Peyer's patch (tissue), 4 donors: ENCODE measurements at regions not wholly inside any gene's neighbourhood (a gene's known extent, or its start where the extent isn't known, plus 50 kb on each side); places are given as distances from the start of the nearest gene placed in this dataset.

Experiments
- DNase-seq, 3 donors: peaks; one replicate each; pipeline ENCODE4 v3.0.0-alpha.2; 2017 to 2019
- H3K27ac ChIP-seq, 4 donors: fragments of 200-600 bp; sonication (generic); one replicate each; pipeline ENCODE4 v1.5.1; 2016 to 2019
- H3K27me3 ChIP-seq, 2 donors: fragments of 200-600 bp; sonication (generic); one replicate each; pipeline ENCODE4 v1.5.1; 2019
- H3K36me3 ChIP-seq, 3 donors: fragments of 200-600 bp; sonication (generic); one replicate each; pipeline ENCODE4 v1.5.1; 2016 to 2019
- H3K4me1 ChIP-seq, 4 donors: fragments of 200-600 bp; sonication (generic); one replicate each; pipeline ENCODE4 v1.5.1; 2016 to 2019
- H3K4me3 ChIP-seq, 4 donors: fragments of 200-600 bp; sonication (generic); 1 replicate in 3 of 4; 2 replicates in 1 of 4; pipeline ENCODE4 v1.5.1; 2016 to 2019; ENCODE audit warnings: mild to moderate bottlenecking in 1 of 4
- H3K9me3 ChIP-seq, 4 donors: fragments of 200-600 bp; sonication (generic); one replicate each; pipeline ENCODE4 v1.5.1; 2016 to 2019; ENCODE audit warnings: mild to moderate bottlenecking in 1 of 4
- CTCF ChIP-seq, 6 experiments: fragments of 450-650 bp in 4 of 6; fragments of 200-600 bp in 2 of 6; sonication (generic) in 1 of 6; IDR thresholded peaks; one replicate each; pipeline ENCODE4 v1.5.1; 2017 to 2019; ENCODE audit warnings: antibody characterized with exemption in 6 of 6, mild to moderate bottlenecking in 3 of 6, moderate library complexity in 1 of 6
- POLR2A ChIP-seq, 2 donors: fragments of 450-650 bp; IDR thresholded peaks; one replicate each; pipeline ENCODE4 v1.5.1; 2017; ENCODE audit warnings: antibody characterized with exemption in 2 of 2, mild to moderate bottlenecking in 2 of 2, moderate library complexity in 2 of 2

GRCh38 chr6:80720824-80721223 is 614.4 kb downstream of the BCKDHB start:
- H3K4me1 ChIP-seq, result no peaks in the 10 kb centered on the region
- TF ChIP-seq POLR2A (IDR thresholded peaks at IDR 0.05) (no peak), CTCF (IDR thresholded peaks at IDR 0.05) (no peak)

GRCh38 chr6:80714513-80714912 is 608.0 kb downstream of the BCKDHB start:
- no peak for TF ChIP-seq POLR2A (IDR thresholded peaks at IDR 0.05)
- TF ChIP-seq CTCF (IDR thresholded peaks at IDR 0.05), result no peak
- no peak for DNase-seq
- Histone ChIP-seq H3K4me1 (no peaks in the 10 kb centered on the region), H3K9me3 (no peaks in the 10 kb centered on the region), H3K27ac (no peak overlapping the region), H3K4me3 (no peak overlapping the region), H3K27me3 (no peaks in the 10 kb centered on the region), H3K36me3 (no peaks in the 10 kb centered on the region)

More at GRCh38 chr6:80720824-80721223, 614.4 kb downstream of the BCKDHB start:
- DNase-seq, result no peak
- Histone ChIP-seq H3K9me3 (no peaks in the 10 kb centered on the region), H3K27ac (no peak overlapping the region), H3K27me3 (no peaks in the 10 kb centered on the region), H3K36me3 (no peaks in the 10 kb centered on the region), H3K4me3 (no peak overlapping the region)

GRCh38 chr6:80698459-80698858 is 592.0 kb downstream of the BCKDHB start:
- no peak overlapping the region for H3K27ac ChIP-seq
- no peaks in the 10 kb centered on the region for H3K4me1 ChIP-seq
- no peaks in the 10 kb centered on the region for H3K9me3 ChIP-seq
- no peaks in the 10 kb centered on the region for H3K27me3 ChIP-seq
- no peak for DNase-seq
- H3K36me3 ChIP-seq, result no peaks in the 10 kb centered on the region
- no peak for TF ChIP-seq POLR2A (IDR thresholded peaks at IDR 0.05)
- no peak for TF ChIP-seq CTCF (IDR thresholded peaks at IDR 0.05)
- H3K4me3 ChIP-seq, result no peak overlapping the region

GRCh38 chr6:80696268-80696667 is 589.8 kb downstream of the BCKDHB start:
- H3K4me1 ChIP-seq, result no peaks in the 10 kb centered on the region
- H3K27me3 ChIP-seq, result no peaks in the 10 kb centered on the region
- no peaks in the 10 kb centered on the region for H3K36me3 ChIP-seq
- no peak for DNase-seq
- H3K4me3 ChIP-seq, result no peak overlapping the region
- TF ChIP-seq POLR2A (IDR thresholded peaks at IDR 0.05), result no peak
- no peak for TF ChIP-seq CTCF (IDR thresholded peaks at IDR 0.05)
- H3K9me3 ChIP-seq, result no peaks in the 10 kb centered on the region
- no peak overlapping the region for H3K27ac ChIP-seq

GRCh38 chr6:80690551-80691131 is 584.2 kb downstream of the BCKDHB start:
- no peak overlapping the region for H3K4me3 ChIP-seq
- no peaks in the 10 kb centered on the region for H3K36me3 ChIP-seq
- H3K9me3 ChIP-seq, result no peaks in the 10 kb centered on the region
- TF ChIP-seq CTCF (IDR thresholded peaks at IDR 0.05), result no peak
- TF ChIP-seq POLR2A (IDR thresholded peaks at IDR 0.05), result no peak
- DNase-seq, result no peak
- H3K27me3 ChIP-seq, result no peaks in the 10 kb centered on the region
- no peaks in the 10 kb centered on the region for H3K4me1 ChIP-seq
- H3K27ac ChIP-seq, result no peak overlapping the region
